ENCODE measurements at regions not wholly inside any gene's neighbourhood (a gene's known extent, or its start where the extent isn't known, plus 50 kb on each side); places are given as distances from the start of the nearest gene placed in this dataset.

- no peaks in the 10 kb centered on the region for H3K27me3 ChIP-seq (ENCODE audit: low read length)
- no peaks in the 10 kb centered on the region for H4K20me1 ChIP-seq (ENCODE audit: low read depth, low read length)
- no peak overlapping the region for H2AFZ ChIP-seq (ENCODE audit: low read depth, low read length, severe bottlenecking)
- no peaks in the 10 kb centered on the region for H3F3A ChIP-seq (ENCODE audit: insufficient read depth)
- H3K4me3 ChIP-seq (ENCODE audit: insufficient read depth, low read length, poor library complexity, severe bottlenecking), result no peak overlapping the region
- H3K79me2 ChIP-seq (ENCODE audit: insufficient read depth, low read length), result no peaks in the 10 kb centered on the region
- no peak overlapping the region for H3K27ac ChIP-seq (ENCODE audit: low read depth, low read length)
- H3K9me3 ChIP-seq (ENCODE audit: insufficient read depth, low read length), result no peaks in the 10 kb centered on the region
- no peak overlapping the region for H3K9ac ChIP-seq (ENCODE audit: low read length)
- H3K9me2 ChIP-seq (replicated peaks; ENCODE audit: insufficient read depth, low read length), result no peaks in the 10 kb centered on the region
- no peak overlapping the region for H3K4me2 ChIP-seq (ENCODE audit: low read depth, low read length, poor library complexity, severe bottlenecking)
- TF ChIP-seq EZH2phosphoT487 (conservative IDR thresholded peaks at IDR 0.05; ENCODE audit: low read length), result no peak
- no peak for TF ChIP-seq CTCF (IDR thresholded peaks at IDR 0.05; ENCODE audit: insufficient read depth, low read length, poor library complexity, severe bottlenecking)
- no peaks in the 10 kb centered on the region for H3K36me3 ChIP-seq (ENCODE audit: low read length)
Observed at GRCh38 chr12:125530876-125531275, 465.6 kb downstream of the AACS start.

DNA sequence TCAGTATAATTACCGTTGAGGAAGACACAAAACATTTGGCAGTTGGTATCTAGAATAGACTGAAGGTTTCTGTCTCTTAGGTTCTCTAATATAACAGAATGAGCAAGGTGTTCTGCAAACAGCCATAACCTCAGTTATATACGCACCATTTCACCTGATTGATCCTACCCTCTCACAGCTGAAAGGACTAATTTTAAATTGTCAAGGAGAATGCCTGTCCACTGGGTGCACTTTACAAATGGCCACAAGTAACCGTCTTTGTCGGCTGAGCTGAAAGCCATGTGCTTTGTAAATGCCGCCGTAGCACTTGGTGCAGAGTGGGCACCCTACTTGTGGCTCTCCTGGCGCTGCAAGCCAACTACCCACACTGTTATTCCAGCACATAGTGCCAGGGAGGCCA lies 466.3 kb downstream of the AACS start:
- Histone ChIP-seq H3F3A (ENCODE audit: insufficient read depth) (no peaks in the 10 kb centered on the region), H3K36me3 (ENCODE audit: low read length) (no peaks in the 10 kb centered on the region), H3K27me3 (ENCODE audit: low read length) (no peaks in the 10 kb centered on the region), H3K9me3 (ENCODE audit: insufficient read depth, low read length) (no peaks in the 10 kb centered on the region), H3K27ac (ENCODE audit: low read depth, low read length) (no peak overlapping the region), H4K20me1 (ENCODE audit: low read depth, low read length) (no peaks in the 10 kb centered on the region), H3K4me3 (ENCODE audit: insufficient read depth, low read length, poor library complexity, severe bottlenecking) (no peak overlapping the region), H3K9me2 (replicated peaks; ENCODE audit: insufficient read depth, low read length) (no peaks in the 10 kb centered on the region), H3K79me2 (ENCODE audit: insufficient read depth, low read length) (no peaks in the 10 kb centered on the region), H3K9ac (ENCODE audit: low read length) (no peak overlapping the region), H3K4me2 (ENCODE audit: low read depth, low read length, poor library complexity, severe bottlenecking) (no peak overlapping the region), H2AFZ (ENCODE audit: low read depth, low read length, severe bottlenecking) (no peak overlapping the region)
- TF ChIP-seq CTCF (IDR thresholded peaks at IDR 0.05; ENCODE audit: insufficient read depth, low read length, poor library complexity, severe bottlenecking), result no peak
- TF ChIP-seq EZH2phosphoT487 (conservative IDR thresholded peaks at IDR 0.05; ENCODE audit: low read length), result no peak

GRCh38 chr12:125533434-125534029 lies 468.3 kb downstream of the AACS start:
- Histone ChIP-seq H3K27me3 (ENCODE audit: low read length) (no peaks in the 10 kb centered on the region), H3F3A (ENCODE audit: insufficient read depth) (no peaks in the 10 kb centered on the region), H3K27ac (ENCODE audit: low read depth, low read length) (no peak overlapping the region), H2AFZ (ENCODE audit: low read depth, low read length, severe bottlenecking) (peak overlapping the region; percentile 16), H3K4me3 (ENCODE audit: insufficient read depth, low read length, poor library complexity, severe bottlenecking) (no peak overlapping the region), H3K79me2 (ENCODE audit: insufficient read depth, low read length) (no peaks in the 10 kb centered on the region), H3K9me2 (replicated peaks; ENCODE audit: insufficient read depth, low read length) (no peaks in the 10 kb centered on the region), H3K9me3 (ENCODE audit: insufficient read depth, low read length) (no peaks in the 10 kb centered on the region), H4K20me1 (ENCODE audit: low read depth, low read length) (no peaks in the 10 kb centered on the region), H3K36me3 (ENCODE audit: low read length) (no peaks in the 10 kb centered on the region), H3K9ac (ENCODE audit: low read length) (peak overlapping the region; percentile 5; the same call in 1 of the 2 replicates), H3K4me2 (ENCODE audit: low read depth, low read length, poor library complexity, severe bottlenecking) (no peak overlapping the region)
- peak; percentile 74 for TF ChIP-seq CTCF (IDR thresholded peaks at IDR 0.05; ENCODE audit: insufficient read depth, low read length, poor library complexity, severe bottlenecking)
- no peak for TF ChIP-seq EZH2phosphoT487 (conservative IDR thresholded peaks at IDR 0.05; ENCODE audit: low read length)
